BLaER1 (cell line): ENCODE measurements at regions not wholly inside any gene's neighbourhood (a gene's known extent, or its start where the extent isn't known, plus 50 kb on each side); places are given as distances from the start of the nearest gene placed in this dataset.

Experiments
- H3K27ac ChIP-seq: shearing (Covaris generic); formaldehyde crosslinking; 2 replicates; pipeline ENCODE4 v1.8.1; 2022
- H3K27me3 ChIP-seq: shearing (Covaris generic); formaldehyde crosslinking; 2 replicates; pipeline ENCODE4 v1.8.1; 2022
- H3K36me3 ChIP-seq: shearing (Covaris generic); formaldehyde crosslinking; 2 replicates; pipeline ENCODE4 v1.8.1; 2022
- H3K4me1 ChIP-seq: shearing (Covaris generic); formaldehyde crosslinking; 2 replicates; pipeline ENCODE4 v1.8.1; 2022
- H3K4me2 ChIP-seq: shearing (Covaris generic); formaldehyde crosslinking; 2 replicates; pipeline ENCODE4 v1.8.1; 2022
- H3K4me3 ChIP-seq: shearing (Covaris generic); formaldehyde crosslinking; 2 replicates; pipeline ENCODE4 v1.8.1; 2022
- H3K9ac ChIP-seq: shearing (Covaris generic); formaldehyde crosslinking; 2 replicates; pipeline ENCODE4 v1.8.1; 2022
- H3K9me3 ChIP-seq: shearing (Covaris generic); formaldehyde crosslinking; 2 replicates; pipeline ENCODE4 v1.8.1; 2022
- H4K20me1 ChIP-seq: shearing (Covaris generic); formaldehyde crosslinking; 2 replicates; pipeline ENCODE4 v1.8.1; 2022
- Cebpa-rat ChIP-seq: shearing (Covaris generic); IDR thresholded peaks from 2 replicates; pipeline ENCODE4 v1.8.1; 2022

DNA sequence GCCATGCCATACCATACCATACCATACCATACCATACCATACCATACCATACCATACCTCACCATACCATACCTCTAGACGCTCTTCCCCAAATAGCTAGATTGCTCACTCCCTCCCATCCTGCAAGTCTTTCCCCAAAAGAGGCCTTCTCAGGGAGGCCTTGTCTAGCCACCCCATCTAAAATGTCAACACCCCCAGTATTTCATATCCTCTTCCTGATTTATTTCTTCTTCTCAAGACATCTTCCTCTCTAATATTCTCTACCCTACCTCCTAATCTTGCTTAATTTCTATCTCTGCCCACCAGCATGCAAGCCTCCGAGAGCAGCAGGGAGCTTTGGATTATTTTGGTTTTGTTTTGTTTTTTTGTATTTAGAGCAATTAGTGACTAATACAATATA, 225.2 kb upstream of the RREB1 start:
- Histone ChIP-seq H3K4me1 (peaks cover 32% of the 10 kb centered on the region), H3K27ac (no peak overlapping the region), H3K9me3 (no peaks in the 10 kb centered on the region), H3K4me3 (no peak overlapping the region), H3K36me3 (no peaks in the 10 kb centered on the region), H3K9ac (no peak overlapping the region), H3K27me3 (no peaks in the 10 kb centered on the region), H3K4me2 (no peak overlapping the region), H4K20me1 (no peaks in the 10 kb centered on the region)
- no peak for TF ChIP-seq Cebpa-rat

DNA sequence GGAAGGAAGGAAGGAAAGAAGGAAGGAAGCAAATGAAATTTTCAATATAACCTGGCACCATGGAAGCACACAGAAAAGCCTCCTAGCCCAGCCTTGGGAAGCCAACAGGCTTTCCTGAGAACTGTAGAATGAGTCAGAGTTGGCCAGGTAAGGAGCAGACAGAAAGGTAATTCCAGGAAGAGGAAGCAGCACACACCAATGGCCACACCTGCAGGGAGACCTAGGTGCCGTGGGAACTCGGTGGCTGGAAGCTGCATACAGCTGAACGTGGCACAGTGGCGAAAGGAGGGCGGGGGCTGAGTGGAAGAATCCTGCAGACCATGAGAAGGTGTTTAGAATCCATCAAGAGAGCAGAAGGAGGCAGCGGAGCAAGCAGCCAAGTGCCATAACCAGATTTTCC, 224.8 kb upstream of the RREB1 start:
- H3K9me3 ChIP-seq = no peaks in the 10 kb centered on the region
- no peak overlapping the region for H3K27ac ChIP-seq
- H4K20me1 ChIP-seq = no peaks in the 10 kb centered on the region
- H3K4me1 ChIP-seq = peaks cover 32% of the 10 kb centered on the region
- TF ChIP-seq Cebpa-rat = no peak
- no peaks in the 10 kb centered on the region for H3K27me3 ChIP-seq
- no peak overlapping the region for H3K4me2 ChIP-seq
- no peak overlapping the region for H3K9ac ChIP-seq
- H3K36me3 ChIP-seq = no peaks in the 10 kb centered on the region
- H3K4me3 ChIP-seq = no peak overlapping the region

- no peaks in the 10 kb centered on the region for H3K27me3 ChIP-seq
- no peaks in the 10 kb centered on the region for H3K9me3 ChIP-seq
- H3K4me2 ChIP-seq = no peak overlapping the region
- no peak overlapping the region for H3K9ac ChIP-seq
- H3K36me3 ChIP-seq = no peaks in the 10 kb centered on the region
- peaks cover 24% of the 10 kb centered on the region for H3K4me1 ChIP-seq
- no peak overlapping the region for H3K4me3 ChIP-seq
- TF ChIP-seq Cebpa-rat = no peak
- no peaks in the 10 kb centered on the region for H4K20me1 ChIP-seq
- H3K27ac ChIP-seq = no peak overlapping the region
Observed at GRCh38 chr6:6884193-6884627, 223.6 kb upstream of the RREB1 start.

- TF ChIP-seq Cebpa-rat = no peak
- Histone ChIP-seq H4K20me1 (no peaks in the 10 kb centered on the region), H3K4me1 (peaks cover 19% of the 10 kb centered on the region), H3K9ac (no peak overlapping the region), H3K27ac (no peak overlapping the region), H3K4me3 (no peak overlapping the region), H3K9me3 (no peaks in the 10 kb centered on the region), H3K4me2 (no peak overlapping the region), H3K27me3 (no peaks in the 10 kb centered on the region), H3K36me3 (no peaks in the 10 kb centered on the region)
Observed at GRCh38 chr6:6884916-6885315, 222.8 kb upstream of the RREB1 start.

DNA sequence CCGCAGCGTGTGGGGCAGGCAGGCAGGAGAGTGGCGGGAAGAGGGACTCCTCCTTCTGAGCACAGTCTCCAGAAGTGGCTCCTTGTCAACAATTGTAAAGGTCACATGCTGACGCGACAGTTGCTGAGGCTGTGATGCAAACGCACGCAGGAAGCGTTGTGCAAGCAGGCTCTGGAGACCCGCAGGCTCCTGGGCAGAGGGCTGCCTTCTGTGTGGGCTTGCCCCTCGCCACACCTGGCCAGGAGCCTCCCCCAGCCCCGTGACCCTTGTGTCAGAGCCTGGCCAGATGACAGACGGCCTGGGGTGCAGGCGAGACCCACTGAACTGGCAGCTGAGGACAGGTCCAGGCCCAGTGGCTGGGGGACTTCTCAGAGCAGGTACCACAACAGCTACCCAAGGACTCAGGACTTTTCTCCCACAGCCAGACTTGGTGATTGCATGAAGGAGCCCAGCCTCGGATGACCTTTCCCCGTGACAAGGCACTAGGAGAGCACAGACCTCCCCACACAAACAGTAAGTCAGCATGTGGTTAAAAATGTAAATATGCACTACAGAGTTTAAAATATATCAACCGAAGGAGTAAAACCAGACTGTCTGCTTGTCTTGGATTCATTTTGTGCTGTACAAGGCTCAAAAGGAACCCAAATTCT, 222.1 kb upstream of the RREB1 start:
- no peak overlapping the region; the same call in 1 of the 2 replicates for H3K9ac ChIP-seq
- peak overlapping the region; percentile 35 for H3K4me2 ChIP-seq
- H3K36me3 ChIP-seq = no peaks in the 10 kb centered on the region

GRCh38 chr6:6886171-6886885, 221.4 kb upstream of the RREB1 start:
- Histone ChIP-seq H3K9ac (no peak overlapping the region; the same call in 1 of the 2 replicates), H3K4me1 (peaks cover 19% of the 10 kb centered on the region), H3K27ac (no peak overlapping the region), H3K9me3 (no peaks in the 10 kb centered on the region), H4K20me1 (no peaks in the 10 kb centered on the region), H3K36me3 (no peaks in the 10 kb centered on the region), H3K4me2 (peak overlapping the region; percentile 35), H3K27me3 (no peaks in the 10 kb centered on the region), H3K4me3 (no peak overlapping the region)
- TF ChIP-seq Cebpa-rat = no peak

More for the DNA sequence above, 222.1 kb upstream of the RREB1 start:
- Histone ChIP-seq H3K4me1 (peaks cover 19% of the 10 kb centered on the region), H3K4me3 (no peak overlapping the region), H3K27me3 (no peaks in the 10 kb centered on the region), H4K20me1 (no peaks in the 10 kb centered on the region), H3K27ac (no peak overlapping the region), H3K9me3 (no peaks in the 10 kb centered on the region)
- no peak for TF ChIP-seq Cebpa-rat

GRCh38 chr6:6886886-6887285, 220.9 kb upstream of the RREB1 start:
- Histone ChIP-seq H3K9me3 (no peaks in the 10 kb centered on the region), H3K27me3 (no peaks in the 10 kb centered on the region), H3K4me1 (peaks cover 25% of the 10 kb centered on the region), H3K36me3 (no peaks in the 10 kb centered on the region), H3K4me3 (no peak overlapping the region), H3K9ac (no peak overlapping the region), H3K27ac (no peak overlapping the region), H4K20me1 (no peaks in the 10 kb centered on the region), H3K4me2 (no peak overlapping the region)
- no peak for TF ChIP-seq Cebpa-rat

GRCh38 chr6:6889601-6890000, 218.2 kb upstream of the RREB1 start:
- no peak for TF ChIP-seq Cebpa-rat
- Histone ChIP-seq H3K36me3 (no peaks in the 10 kb centered on the region), H3K27ac (no peak overlapping the region), H3K4me2 (no peak overlapping the region), H4K20me1 (no peaks in the 10 kb centered on the region), H3K27me3 (no peaks in the 10 kb centered on the region), H3K9me3 (no peaks in the 10 kb centered on the region), H3K4me1 (peaks cover 36% of the 10 kb centered on the region), H3K9ac (no peak overlapping the region), H3K4me3 (no peak overlapping the region)

DNA sequence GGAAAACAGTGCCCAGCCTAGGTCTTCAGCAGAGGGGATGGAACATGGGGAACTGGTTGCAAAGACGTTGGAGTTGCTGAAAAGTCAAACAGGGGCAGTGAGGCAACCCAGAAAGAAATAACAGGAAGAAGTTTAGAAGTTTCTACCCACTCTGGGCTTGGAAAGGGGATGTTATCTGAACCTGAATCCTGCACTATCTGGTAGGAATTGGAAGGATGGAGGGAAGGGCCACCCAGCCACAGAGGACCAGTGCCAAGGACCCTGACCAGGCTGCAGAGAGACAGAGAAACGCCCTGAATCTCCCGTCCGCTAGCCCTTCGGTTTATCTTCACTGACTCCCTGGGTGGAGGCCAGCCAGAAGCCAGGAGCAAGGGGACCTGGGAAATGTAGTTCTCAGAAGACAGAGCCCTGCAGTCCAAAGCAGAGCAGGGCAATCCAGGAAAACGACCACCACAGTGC, 217.3 kb upstream of the RREB1 start:
- Histone ChIP-seq H4K20me1 (no peaks in the 10 kb centered on the region), H3K36me3 (no peaks in the 10 kb centered on the region), H3K9ac (no peak overlapping the region), H3K9me3 (no peaks in the 10 kb centered on the region), H3K4me3 (no peak overlapping the region), H3K27ac (no peak overlapping the region), H3K4me2 (no peak overlapping the region), H3K4me1 (peaks cover 34% of the 10 kb centered on the region), H3K27me3 (no peaks in the 10 kb centered on the region)
- no peak for TF ChIP-seq Cebpa-rat

DNA sequence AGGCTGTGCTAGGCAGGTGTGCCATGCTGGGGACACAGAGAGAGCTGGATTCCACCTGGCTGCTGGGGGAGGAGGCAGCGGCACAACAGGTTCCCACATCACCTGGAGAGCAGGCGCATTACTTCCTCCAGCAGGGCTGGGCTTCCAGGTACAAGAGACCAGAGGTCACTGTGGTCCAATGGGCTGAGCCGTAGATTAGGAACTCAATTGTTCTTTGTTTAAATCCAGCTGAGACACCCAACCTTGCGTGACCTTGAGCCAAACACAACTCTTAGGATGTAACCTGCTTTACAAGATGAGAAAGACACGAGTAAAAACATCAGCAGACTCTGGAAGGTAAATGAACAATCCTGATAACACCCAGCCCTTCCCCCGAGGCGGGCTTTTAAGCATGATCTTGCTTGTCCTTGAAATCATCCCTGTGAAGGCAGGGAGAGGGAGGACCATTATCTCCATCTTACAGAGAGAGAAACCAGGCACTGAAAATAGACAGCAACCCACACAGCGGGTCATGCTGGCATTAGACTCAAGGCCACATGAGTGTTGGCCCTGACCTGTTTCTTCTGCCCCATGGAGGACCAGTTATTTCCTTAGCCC, 216.5 kb upstream of the RREB1 start:
- no peak for TF ChIP-seq Cebpa-rat
- no peak overlapping the region for H3K4me3 ChIP-seq
- no peaks in the 10 kb centered on the region for H3K9me3 ChIP-seq
- H3K27ac ChIP-seq = no peak overlapping the region
- no peaks in the 10 kb centered on the region for H4K20me1 ChIP-seq
- no peak overlapping the region for H3K4me2 ChIP-seq
- H3K9ac ChIP-seq = no peak overlapping the region
- no peaks in the 10 kb centered on the region for H3K27me3 ChIP-seq
- H3K36me3 ChIP-seq = no peaks in the 10 kb centered on the region
- H3K4me1 ChIP-seq = peaks cover 26% of the 10 kb centered on the region
